ENCODE measurements at regions not wholly inside any gene's neighbourhood (a gene's known extent, or its start where the extent isn't known, plus 50 kb on each side); places are given as distances from the start of the nearest gene placed in this dataset.

- no peaks in the 10 kb centered on the region for H3K9me3 ChIP-seq (ENCODE audit: control insufficient read depth in 1 of 2, insufficient read depth in 1 of 2, low read depth in 1 of 2, low read length in 2 of 2)
- no peak overlapping the region for H3K27ac ChIP-seq (ENCODE audit: low read depth, low read length)
- RAD21 ChIA-PET (ENCODE audit: low non-redundant PET in 1 of 2, low total read pairs in 2 of 2, uncharacterized antibody in 2 of 2, unreplicated experiment in 2 of 2), result no interaction called here
- H3K9me2 ChIP-seq (ENCODE audit: insufficient read depth), result no peaks in the 10 kb centered on the region
- intact Hi-C loops (cut with micrococcal nuclease), result no loop called here
- H4K20me1 ChIP-seq (ENCODE audit: insufficient read depth), result no peaks in the 10 kb centered on the region
- ATAC-seq (no peak), DNase-seq (ENCODE audit: low read depth, low spot score) (no peak)
- TF ChIP-seq RAD21 (IDR thresholded peaks at IDR 0.05; ENCODE audit: low read depth), result no peak
- TF ChIP-seq CBX3 (IDR thresholded peaks at IDR 0.05; ENCODE audit: low read depth), result no peak
- no peak for TF ChIP-seq CTCF (IDR thresholded peaks at IDR 0.05 in 2 of 3, conservative IDR thresholded peaks at IDR 0.05 in 1 of 3; ENCODE audit: borderline replicate concordance in 1 of 3, insufficient read depth in 1 of 3, low read depth in 2 of 3, low read length in 2 of 3)
- no peak for TF ChIP-seq MAX (IDR thresholded peaks at IDR 0.05)
- no peak for TF ChIP-seq JUND (IDR thresholded peaks at IDR 0.05)
- TF ChIP-seq FOSL1 (IDR thresholded peaks at IDR 0.05; ENCODE audit: low read depth), result no peak
- no peak for TF ChIP-seq POLR2AphosphoS5 (IDR thresholded peaks at IDR 0.05; ENCODE audit: low read depth, low read length)
- TF ChIP-seq EGR1 (IDR thresholded peaks at IDR 0.05; ENCODE audit: low read depth), result no peak
- TF ChIP-seq SP1 (IDR thresholded peaks at IDR 0.05; ENCODE audit: low read depth), result no peak
- TF ChIP-seq SRF (IDR thresholded peaks at IDR 0.05; ENCODE audit: low read depth), result no peak
- TF ChIP-seq ZFX (IDR thresholded peaks at IDR 0.05), result no peak
- TF ChIP-seq EZH2 (IDR thresholded peaks at IDR 0.05), result no peak
- no peaks in the 10 kb centered on the region for H3K4me1 ChIP-seq (ENCODE audit: control insufficient read depth in 1 of 2, insufficient read depth in 2 of 2, low read length in 2 of 2)
- no peaks in the 10 kb centered on the region for H3K27me3 ChIP-seq (ENCODE audit: insufficient read depth, low read length)
- POLR2A ChIA-PET, result no interaction called here
- no peak overlapping the region for H3K4me2 ChIP-seq (ENCODE audit: low read length)
- H2AFZ ChIP-seq (ENCODE audit: low read depth, low read length, poor library complexity, severe bottlenecking), result no peak overlapping the region
- no peak overlapping the region for H3K9ac ChIP-seq (ENCODE audit: low read length)
- H3K79me2 ChIP-seq (ENCODE audit: insufficient read depth, low read length), result no peaks in the 10 kb centered on the region
- no peak overlapping the region for H3K4me3 ChIP-seq (replicated peaks in 1 of 2; ENCODE audit: low read depth in 1 of 2, low read length in 2 of 2)
- CTCF ChIA-PET, result no interaction called here
- H3K36me3 ChIP-seq (ENCODE audit: control insufficient read depth in 1 of 2, insufficient read depth in 2 of 2, low read length in 2 of 2), result no peaks in the 10 kb centered on the region
- BruUV-seq (replicated peaks), result no TSS peak
These were observed 553.0 kb downstream of the CSNK1G3 start for GRCh38 chr5:124064956-124065355.

All from HCT116 (cell line).